ENCODE measurements at regions not wholly inside any gene's neighbourhood (a gene's known extent, or its start where the extent isn't known, plus 50 kb on each side); places are given as distances from the start of the nearest gene placed in this dataset.
"Not testable (repeated sequence)": the region's sequence is repeated elsewhere in the genome, so short reads cannot be mapped to it uniquely, and the experiment has no call there.

GRCh38 chr21:28132713-28133112, 860.0 kb downstream of the LTN1 start:
- DNase-seq (ENCODE audit: low spot score) = no peak

GRCh38 chr21:28127175-28127785, 865.4 kb downstream of the LTN1 start:
- no peak for DNase-seq (ENCODE audit: low spot score)

GRCh38 chr21:28126521-28127174, 866.0 kb downstream of the LTN1 start:
- no peak for DNase-seq (ENCODE audit: low spot score)

- DNase-seq (ENCODE audit: low spot score) = no peak
Observed at GRCh38 chr21:28124541-28124940, 868.1 kb downstream of the LTN1 start.

- no peak for DNase-seq (ENCODE audit: low spot score)
Observed at GRCh38 chr21:28118570-28118969, 874.1 kb downstream of the LTN1 start.

GRCh38 chr21:28114986-28115385, 877.7 kb downstream of the LTN1 start:
- DNase-seq (ENCODE audit: low spot score) = not testable (repeated sequence)

- no peak for DNase-seq (ENCODE audit: low spot score)
Observed at GRCh38 chr21:28113718-28114117, 879.0 kb downstream of the LTN1 start.

GRCh38 chr21:28112511-28112910, 880.2 kb downstream of the LTN1 start:
- DNase-seq (ENCODE audit: low spot score) = no peak

- DNase-seq (ENCODE audit: low spot score) = peak; percentile 90
Observed at GRCh38 chr21:28111151-28111619, 881.5 kb downstream of the LTN1 start.

GRCh38 chr21:28110716-28111115, 882.0 kb downstream of the LTN1 start:
- no peak for DNase-seq (ENCODE audit: low spot score)

GRCh38 chr21:28110074-28110473, 882.6 kb downstream of the LTN1 start:
- no peak for DNase-seq (ENCODE audit: low spot score)

- no peak for DNase-seq (ENCODE audit: low spot score)
Observed at GRCh38 chr21:28106370-28106890, 886.2 kb downstream of the LTN1 start.

GRCh38 chr21:28104346-28104745, 888.3 kb downstream of the LTN1 start:
- DNase-seq (ENCODE audit: low spot score) = no peak

GRCh38 chr21:28100366-28100765, 892.3 kb downstream of the LTN1 start:
- DNase-seq (ENCODE audit: low spot score) = no peak

GRCh38 chr21:28099001-28099705, 893.5 kb downstream of the LTN1 start:
- peak; percentile 71 for DNase-seq (ENCODE audit: low spot score)

- DNase-seq (ENCODE audit: low spot score) = no peak
Observed at GRCh38 chr21:28091466-28091865, 901.2 kb downstream of the LTN1 start.

GRCh38 chr21:28090546-28090945, 902.1 kb downstream of the LTN1 start:
- DNase-seq (ENCODE audit: low spot score) = no peak

GRCh38 chr21:28089599-28090441, 902.9 kb downstream of the LTN1 start:
- no peak for DNase-seq (ENCODE audit: low spot score)

GRCh38 chr21:28086861-28087581, 905.7 kb downstream of the LTN1 start:
- DNase-seq (ENCODE audit: low spot score) = no peak

- DNase-seq (ENCODE audit: low spot score) = no peak
Observed at GRCh38 chr21:28084951-28085350, 907.7 kb downstream of the LTN1 start.

- DNase-seq (ENCODE audit: low spot score) = no peak
Observed at GRCh38 chr21:28083350-28083749, 909.3 kb downstream of the LTN1 start.

Data from cerebellar cortex (tissue), 1 donor.